ENCODE measurements at regions not wholly inside any gene's neighbourhood (a gene's known extent, or its start where the extent isn't known, plus 50 kb on each side); places are given as distances from the start of the nearest gene placed in this dataset.
"Not testable (repeated sequence)": the region's sequence is repeated elsewhere in the genome, so short reads cannot be mapped to it uniquely, and the experiment has no call there.

GRCh38 chr4:130031858-130032257 lies 935.9 kb downstream of the C4orf33 start (continued):
- TF ChIP-seq REST (IDR thresholded peaks at IDR 0.05): no peak

- not testable (repeated sequence) for H3K4me1 ChIP-seq (ENCODE audit: control insufficient read depth in 4 of 4, insufficient read depth in 4 of 4, low read length in 3 of 4); H3K4me3 ChIP-seq (ENCODE audit: low read depth in 1 of 3, low read length in 3 of 3); H3K9ac ChIP-seq (ENCODE audit: low read depth in 1 of 2, low read length in 2 of 2); H3K9me3 ChIP-seq (ENCODE audit: control insufficient read depth in 4 of 4, low read length in 3 of 4); H3K27me3 ChIP-seq (ENCODE audit: control insufficient read depth in 4 of 4, insufficient read depth in 4 of 4, low read length in 3 of 4); H3K36me3 ChIP-seq (ENCODE audit: control insufficient read depth in 4 of 4, insufficient read depth in 3 of 4, low read depth in 1 of 4, low read length in 3 of 4); DNase-seq (ENCODE audit: low spot score); H3K27ac ChIP-seq (ENCODE audit: low read depth in 1 of 2, low read length in 2 of 2)
- WGBS: 97% methylated on average over 7 of the region's 7 CpGs
Observed at GRCh38 chr4:130033657-130034056, 937.7 kb downstream of the C4orf33 start.

GRCh38 chr4:130034876-130035275 lies 938.9 kb downstream of the C4orf33 start:
- Histone ChIP-seq H3K9ac (ENCODE audit: low read depth in 1 of 2, low read length in 2 of 2) (no peak overlapping the region), H3K27ac (ENCODE audit: low read depth in 1 of 2, low read length in 2 of 2) (no peak overlapping the region), H3K27me3 (ENCODE audit: control insufficient read depth in 4 of 4, insufficient read depth in 4 of 4, low read length in 3 of 4) (no peaks in the 10 kb centered on the region), H3K4me1 (ENCODE audit: control insufficient read depth in 4 of 4, insufficient read depth in 4 of 4, low read length in 3 of 4) (no peaks in the 10 kb centered on the region), H3K36me3 (ENCODE audit: control insufficient read depth in 4 of 4, insufficient read depth in 3 of 4, low read depth in 1 of 4, low read length in 3 of 4) (no peaks in the 10 kb centered on the region), H3K9me3 (ENCODE audit: control insufficient read depth in 4 of 4, low read length in 3 of 4) (no peaks in the 10 kb centered on the region), H3K4me3 (ENCODE audit: low read depth in 1 of 3, low read length in 3 of 3) (no peak overlapping the region)
- TF ChIP-seq CTCF (IDR thresholded peaks at IDR 0.05; ENCODE audit: low read depth, low read length, missing input control): no peak
- TF ChIP-seq SP1 (IDR thresholded peaks at IDR 0.05): no peak
- TF ChIP-seq HNF4G (IDR thresholded peaks at IDR 0.05): no peak
- TF ChIP-seq GABPA (IDR thresholded peaks at IDR 0.05 in 1 of 2, conservative IDR thresholded peaks at IDR 0.05 in 1 of 2): no peak
- no peak for DNase-seq (ENCODE audit: low spot score)

GRCh38 chr4:130035391-130035790 lies 939.4 kb downstream of the C4orf33 start:
- H3K27ac ChIP-seq (ENCODE audit: low read depth in 1 of 2, low read length in 2 of 2): no peak overlapping the region
- no peaks in the 10 kb centered on the region for H3K4me1 ChIP-seq (ENCODE audit: control insufficient read depth in 4 of 4, insufficient read depth in 4 of 4, low read length in 3 of 4)
- no peak overlapping the region for H3K9ac ChIP-seq (ENCODE audit: low read depth in 1 of 2, low read length in 2 of 2)
- TF ChIP-seq REST (IDR thresholded peaks at IDR 0.05) (no peak), CTCF (IDR thresholded peaks at IDR 0.05; ENCODE audit: low read depth, low read length, missing input control) (no peak), SP1 (IDR thresholded peaks at IDR 0.05) (no peak), ATF3 (IDR thresholded peaks at IDR 0.05) (no peak)
- H3K36me3 ChIP-seq (ENCODE audit: control insufficient read depth in 4 of 4, insufficient read depth in 3 of 4, low read depth in 1 of 4, low read length in 3 of 4): no peaks in the 10 kb centered on the region
- H3K9me3 ChIP-seq (ENCODE audit: control insufficient read depth in 4 of 4, low read length in 3 of 4): no peaks in the 10 kb centered on the region
- H3K27me3 ChIP-seq (ENCODE audit: control insufficient read depth in 4 of 4, insufficient read depth in 4 of 4, low read length in 3 of 4): no peaks in the 10 kb centered on the region
- no peak overlapping the region for H3K4me3 ChIP-seq (ENCODE audit: low read depth in 1 of 3, low read length in 3 of 3)
- 50% methylated on average over 1 of the region's 1 CpG for WGBS
- DNase-seq (ENCODE audit: low spot score): no peak

- H3K4me3 ChIP-seq (ENCODE audit: low read depth in 1 of 3, low read length in 3 of 3); H3K9me3 ChIP-seq (ENCODE audit: control insufficient read depth in 4 of 4, low read length in 3 of 4); H3K36me3 ChIP-seq (ENCODE audit: control insufficient read depth in 4 of 4, insufficient read depth in 3 of 4, low read depth in 1 of 4, low read length in 3 of 4); H3K4me1 ChIP-seq (ENCODE audit: control insufficient read depth in 4 of 4, insufficient read depth in 4 of 4, low read length in 3 of 4); H3K27me3 ChIP-seq (ENCODE audit: control insufficient read depth in 4 of 4, insufficient read depth in 4 of 4, low read length in 3 of 4); H3K27ac ChIP-seq (ENCODE audit: low read depth in 1 of 2, low read length in 2 of 2); H3K9ac ChIP-seq (ENCODE audit: low read depth in 1 of 2, low read length in 2 of 2); DNase-seq (ENCODE audit: low spot score): not testable (repeated sequence)
- WGBS: 97% methylated on average over 13 of the region's 13 CpGs
Observed at GRCh38 chr4:130037866-130038265, 941.9 kb downstream of the C4orf33 start.
